SH-SY5Y (cell line): ENCODE measurements at regions not wholly inside any gene's neighbourhood (a gene's known extent, or its start where the extent isn't known, plus 50 kb on each side); places are given as distances from the start of the nearest gene placed in this dataset.

Source experiments
- GATA2 ChIP-seq: IDR thresholded peaks from 2 replicates; pipeline ENCODE4 v1.6.1; 2011; ENCODE audit warnings: mild to moderate bottlenecking, low read depth, low read length
- GATA3 ChIP-seq: IDR thresholded peaks from 2 replicates; pipeline ENCODE4 v1.6.1; 2011; ENCODE audit warnings: low read depth, mild to moderate bottlenecking, low read length, moderate library complexity

DNA sequence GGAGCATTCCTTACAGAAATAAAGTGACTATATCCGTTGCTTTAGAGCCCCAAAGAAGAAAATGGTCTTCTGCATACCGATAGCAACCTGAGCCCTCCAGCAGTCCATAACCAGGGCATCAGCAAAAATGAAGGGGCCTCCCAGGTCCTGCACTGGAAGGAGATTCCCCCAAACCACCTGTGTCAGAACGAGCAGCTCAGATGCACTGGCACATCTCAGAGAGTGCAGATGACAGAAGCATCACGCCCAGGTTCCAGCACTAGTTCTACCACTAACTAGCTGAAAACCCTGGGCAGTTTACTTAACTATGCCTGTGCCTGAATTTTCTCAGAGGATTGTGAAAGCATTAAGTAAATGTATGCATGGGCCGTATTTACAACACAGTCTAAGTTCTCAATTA lies 466.7 kb upstream of the MYT1L start:
- TF ChIP-seq GATA3 (no peak), GATA2 (no peak)

DNA sequence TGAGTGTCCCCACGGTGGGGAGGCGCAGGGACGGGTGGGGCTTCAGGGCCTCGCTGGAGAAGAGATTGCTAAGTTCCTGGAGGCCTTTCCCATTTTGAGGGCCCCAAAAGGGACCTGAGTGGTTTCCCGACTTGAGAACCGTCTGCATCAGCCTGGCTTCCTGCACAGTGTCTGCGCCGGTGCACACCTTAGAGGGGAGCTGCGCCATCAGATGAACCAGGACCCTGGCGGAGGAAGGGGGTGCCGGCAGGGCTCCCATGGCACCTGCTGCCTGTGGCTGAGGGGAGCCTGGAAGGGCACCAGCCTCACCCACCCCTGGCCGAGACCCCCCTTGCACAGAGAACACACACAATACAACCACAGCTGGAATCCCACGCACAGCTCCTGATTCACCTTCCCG lies 465.1 kb upstream of the MYT1L start:
- no peak for TF ChIP-seq GATA2
- TF ChIP-seq GATA3, result no peak

DNA sequence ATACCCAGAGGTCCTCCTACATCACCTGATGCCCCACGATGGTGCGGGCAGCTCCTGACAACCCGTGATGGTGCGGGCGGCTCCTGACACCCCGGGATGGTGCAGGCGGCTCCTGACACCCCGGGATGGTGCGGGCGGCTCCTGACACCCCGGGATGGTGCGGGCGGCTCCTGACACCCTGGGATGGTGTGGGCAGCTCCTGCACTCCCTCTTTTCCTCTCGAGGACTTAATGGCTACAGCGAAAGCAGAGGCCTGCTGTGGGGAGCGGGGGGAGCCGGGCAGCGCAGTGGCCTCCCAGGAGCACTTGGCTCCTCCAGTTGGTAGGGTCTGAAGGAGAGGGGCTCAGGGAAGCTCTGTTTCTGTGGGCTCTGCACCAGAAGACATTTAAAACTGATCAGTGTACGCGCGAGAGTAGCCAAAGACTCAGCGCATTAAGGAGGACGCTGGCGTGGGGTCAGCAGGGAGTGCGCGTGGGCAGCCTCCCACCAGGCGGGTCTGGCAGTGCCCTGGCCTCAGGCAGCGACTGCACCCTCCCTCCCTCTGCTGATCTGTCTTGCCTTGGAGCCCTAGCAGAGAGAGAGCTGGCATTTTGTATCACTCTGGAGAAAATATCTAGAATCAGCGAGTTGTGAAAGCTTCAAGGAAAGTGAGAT lies 464.5 kb upstream of the MYT1L start:
- TF ChIP-seq GATA3 (no peak), GATA2 (no peak)

DNA sequence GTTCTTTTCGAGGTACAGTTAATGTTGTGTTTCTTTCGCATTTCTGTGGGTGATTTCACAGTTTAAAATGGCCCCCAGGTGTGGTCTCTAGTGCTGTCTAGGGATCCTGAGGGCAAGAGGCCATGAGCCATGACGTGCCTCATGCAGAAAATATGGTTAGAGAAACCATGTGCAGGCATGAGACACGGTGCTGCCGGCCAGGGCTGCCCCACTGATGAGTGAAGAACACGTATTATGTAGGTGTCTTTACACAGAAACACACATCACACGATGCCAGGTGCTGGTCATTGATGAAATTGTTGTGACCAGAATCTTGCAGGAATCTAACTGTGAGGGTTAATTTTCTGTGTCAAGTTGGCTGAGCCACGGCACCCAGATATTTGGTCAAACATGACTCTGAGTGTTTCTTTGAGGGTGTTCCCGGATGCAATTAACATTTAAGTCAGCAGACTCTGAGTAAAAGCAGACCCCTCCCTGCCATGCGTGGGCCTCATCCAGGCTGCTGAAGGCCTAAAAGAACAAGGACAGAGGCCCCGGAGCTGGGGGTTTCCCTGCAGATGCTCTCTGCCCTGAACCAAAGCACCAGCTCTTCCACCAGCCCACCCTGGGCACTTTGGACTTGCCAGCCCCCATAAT lies 463.0 kb upstream of the MYT1L start:
- no peak for TF ChIP-seq GATA2

DNA sequence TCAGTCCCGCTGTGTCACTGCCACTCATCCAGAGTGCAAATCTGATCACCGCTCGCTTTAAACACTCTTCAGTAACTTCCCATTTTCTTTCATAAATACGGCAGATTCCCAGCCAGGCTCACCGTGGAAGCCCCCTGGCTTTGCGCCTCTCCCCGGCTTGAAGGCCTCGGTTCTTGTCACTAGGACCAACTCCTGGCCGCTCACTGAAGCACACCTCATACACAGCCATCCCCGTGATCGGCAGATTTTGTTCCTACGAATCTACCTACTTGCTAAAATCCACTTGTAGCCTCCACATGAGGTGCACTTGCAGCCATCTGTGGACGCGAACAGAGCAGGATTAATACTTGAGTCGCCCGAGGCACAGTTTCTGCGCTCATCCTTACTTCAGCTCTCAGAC lies 462.4 kb upstream of the MYT1L start:
- TF ChIP-seq GATA3, result no peak
- TF ChIP-seq GATA2, result no peak

DNA sequence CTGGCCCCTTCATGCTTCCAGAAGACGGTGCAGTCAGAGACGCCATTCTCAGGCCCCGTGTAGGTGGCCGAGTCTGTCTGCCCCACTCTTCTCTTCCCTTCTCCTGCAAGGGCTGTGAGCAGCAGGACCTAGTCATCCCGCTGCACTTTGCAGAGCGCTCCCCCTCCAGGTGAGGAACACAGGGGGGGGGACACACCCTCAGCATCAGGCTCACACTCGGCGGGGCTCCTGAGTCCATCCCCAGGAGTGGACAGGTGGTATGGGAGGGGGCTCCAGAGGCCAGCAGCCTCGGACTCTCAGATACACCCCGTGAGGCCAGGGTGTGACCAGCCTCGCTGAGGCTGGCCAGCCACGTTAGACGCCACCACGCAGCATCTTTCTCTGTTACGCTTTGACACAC lies 460.5 kb upstream of the MYT1L start:
- TF ChIP-seq GATA3, result no peak
- no peak for TF ChIP-seq GATA2

DNA sequence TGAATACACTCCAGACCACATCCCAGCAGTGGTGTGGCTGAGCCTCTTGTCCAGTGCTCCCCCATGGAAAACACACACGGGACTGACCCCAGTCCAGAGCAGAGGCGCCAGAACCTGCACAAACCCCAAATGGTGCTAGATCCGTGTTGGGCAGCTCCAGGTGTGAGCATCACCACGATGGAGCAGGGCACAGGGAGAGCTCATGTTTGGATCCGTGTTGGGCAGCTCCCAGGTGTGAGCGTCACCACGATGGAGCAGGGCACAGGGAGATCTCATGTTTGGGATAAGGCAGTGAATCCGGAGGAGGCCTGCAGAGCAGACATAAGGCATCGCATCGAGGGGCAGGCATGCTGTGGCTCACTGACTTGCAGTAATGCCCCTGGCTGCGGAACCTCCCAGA lies 460.0 kb upstream of the MYT1L start:
- TF ChIP-seq GATA2 (no peak), GATA3 (no peak)

DNA sequence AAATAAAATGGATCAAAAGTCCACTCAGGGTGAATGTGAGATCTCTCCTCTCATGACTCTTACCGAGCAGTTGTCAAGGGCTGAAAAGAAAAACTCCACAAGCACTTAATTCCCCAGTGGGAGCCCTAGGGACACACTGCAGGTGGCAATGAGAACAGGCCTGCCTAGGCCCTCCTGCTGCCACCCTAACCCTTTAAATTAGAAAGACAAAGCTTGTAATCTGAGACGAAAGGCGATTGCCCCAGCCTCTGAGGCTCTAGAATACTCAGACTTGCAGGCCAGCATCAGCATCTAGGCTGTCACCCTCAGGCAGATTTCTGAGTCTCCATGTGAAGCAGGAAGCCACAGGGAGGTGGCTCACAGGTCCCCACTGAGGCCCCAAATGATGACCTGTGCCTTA lies 457.0 kb upstream of the MYT1L start:
- TF ChIP-seq GATA2, result no peak
- TF ChIP-seq GATA3, result no peak

DNA sequence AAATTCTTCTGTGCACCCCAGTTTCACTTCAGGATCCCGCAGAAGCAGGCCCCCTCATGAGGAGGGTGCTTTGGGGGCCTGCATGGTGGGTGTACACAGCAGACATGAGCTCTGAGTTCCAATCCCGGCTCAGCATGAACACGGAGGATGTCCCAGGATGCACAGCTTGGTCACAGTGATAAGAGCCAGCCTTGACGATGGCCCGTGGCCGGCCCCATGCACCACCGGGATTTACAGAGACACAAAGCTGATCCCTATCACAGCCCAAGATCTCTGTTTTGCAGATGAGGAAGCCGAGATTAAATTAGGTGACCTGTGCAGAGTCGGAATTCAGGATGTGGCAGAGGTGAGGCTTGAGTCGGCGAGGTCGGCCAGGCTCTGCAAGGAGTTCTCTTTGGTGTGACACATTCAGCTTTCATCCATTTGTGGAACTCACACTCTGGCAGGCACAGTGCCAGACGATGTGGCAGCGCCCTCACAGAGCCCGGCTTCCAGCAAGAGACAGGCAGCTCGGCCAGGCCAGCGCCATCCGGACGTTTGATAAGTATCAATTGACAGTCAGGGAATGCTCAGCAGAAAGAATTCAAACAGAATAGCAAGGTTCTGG lies 456.3 kb upstream of the MYT1L start:
- TF ChIP-seq GATA2, result peak; percentile 97
- TF ChIP-seq GATA3, result no peak; the same call in 1 of the 2 replicates

DNA sequence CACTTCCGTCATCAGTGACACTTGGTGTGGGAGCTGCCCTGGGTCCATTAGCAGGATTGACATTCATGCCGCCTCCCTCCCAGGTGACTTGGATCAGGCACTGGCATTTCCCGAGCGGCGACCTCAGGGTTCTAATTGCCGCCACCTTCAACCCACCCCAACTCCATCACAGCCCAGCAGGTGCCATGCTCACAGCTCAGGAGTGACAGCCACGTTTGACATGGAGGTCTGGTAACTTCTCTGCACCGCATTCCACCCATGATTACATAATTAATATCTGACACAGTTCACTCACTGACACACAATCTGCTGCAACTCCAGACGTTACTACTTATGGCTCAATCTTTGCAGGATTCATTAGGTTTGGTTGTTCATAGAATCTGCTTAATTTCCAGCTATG lies 450.9 kb upstream of the MYT1L start:
- TF ChIP-seq GATA3, result no peak
- no peak for TF ChIP-seq GATA2

DNA sequence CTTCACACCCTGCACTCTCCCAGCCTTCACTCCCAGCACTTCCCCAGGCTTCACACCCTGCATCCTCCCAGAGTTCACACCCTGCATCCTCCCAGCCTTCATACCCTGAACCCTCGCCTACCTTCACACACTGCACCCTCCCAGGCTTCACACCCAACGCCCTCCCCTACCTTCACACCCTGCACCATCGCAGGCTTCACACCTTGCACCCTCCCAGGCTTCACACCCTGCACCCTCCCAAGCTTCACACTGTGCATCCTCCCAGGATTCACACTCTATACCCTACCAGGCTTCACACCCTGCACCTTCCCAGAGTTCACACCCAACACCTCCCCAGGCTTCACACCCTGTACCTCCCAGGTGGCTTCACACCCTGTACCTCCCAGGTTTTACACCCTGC lies 448.7 kb upstream of the MYT1L start:
- no peak for TF ChIP-seq GATA2
- no peak for TF ChIP-seq GATA3

DNA sequence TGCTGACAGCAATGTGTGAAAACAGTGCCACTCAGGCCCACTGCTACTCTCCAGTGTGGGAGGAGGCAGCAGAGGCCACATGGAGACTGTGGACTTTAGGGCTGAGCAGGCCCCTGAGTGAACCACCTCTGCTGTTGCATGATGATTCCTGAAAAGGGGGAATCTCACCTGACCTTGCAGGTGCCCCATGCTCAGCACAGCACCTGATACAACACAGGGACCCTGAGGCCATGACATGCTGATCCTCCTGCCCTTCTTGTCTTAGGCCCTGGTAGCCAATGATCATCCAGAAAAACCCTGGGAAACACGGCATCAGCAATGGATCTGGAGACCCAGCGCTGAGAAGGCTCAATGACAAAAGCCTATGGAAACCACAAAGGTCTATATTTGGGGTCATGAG lies 446.8 kb upstream of the MYT1L start:
- TF ChIP-seq GATA2 (no peak), GATA3 (no peak)

DNA sequence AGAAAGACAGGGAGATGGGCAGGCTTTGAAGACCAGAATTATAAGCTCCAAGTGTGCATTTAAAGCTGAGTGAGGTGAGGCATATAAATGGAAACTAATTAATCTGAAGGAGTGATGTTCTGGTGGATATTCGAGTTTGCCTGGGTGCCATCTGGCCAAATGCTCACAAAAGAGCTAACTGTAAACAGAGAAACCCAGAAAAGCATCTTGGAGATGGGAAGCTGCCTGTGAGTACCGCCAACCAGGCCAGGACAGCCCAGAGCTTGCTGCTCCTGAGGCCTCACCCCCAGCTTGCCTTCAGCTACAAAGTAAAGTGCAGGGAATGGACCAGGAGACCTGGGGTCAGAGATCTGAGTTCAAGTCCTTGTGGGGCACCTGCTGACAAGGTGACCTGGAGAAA lies 446.1 kb upstream of the MYT1L start:
- TF ChIP-seq GATA2, result no peak
- no peak for TF ChIP-seq GATA3

DNA sequence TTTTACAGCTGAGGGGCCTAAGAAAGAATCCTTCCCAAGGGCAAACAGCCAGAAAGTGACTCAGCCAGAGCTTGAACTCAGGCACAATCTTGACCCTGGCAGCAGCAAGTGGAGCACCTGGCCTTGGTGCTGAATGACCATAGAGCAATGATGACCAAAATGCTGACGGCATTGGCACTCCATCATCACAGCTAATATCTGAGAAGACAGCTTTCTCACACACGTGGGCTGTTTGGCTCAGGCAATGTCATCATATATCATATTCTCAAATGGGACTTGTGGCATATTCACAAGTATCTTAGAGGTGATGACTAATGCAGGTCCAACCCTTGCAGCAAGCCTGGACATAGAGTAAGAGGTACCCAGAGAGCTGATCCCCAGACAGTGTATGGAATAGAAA lies 443.9 kb upstream of the MYT1L start:
- TF ChIP-seq GATA2, result no peak

DNA sequence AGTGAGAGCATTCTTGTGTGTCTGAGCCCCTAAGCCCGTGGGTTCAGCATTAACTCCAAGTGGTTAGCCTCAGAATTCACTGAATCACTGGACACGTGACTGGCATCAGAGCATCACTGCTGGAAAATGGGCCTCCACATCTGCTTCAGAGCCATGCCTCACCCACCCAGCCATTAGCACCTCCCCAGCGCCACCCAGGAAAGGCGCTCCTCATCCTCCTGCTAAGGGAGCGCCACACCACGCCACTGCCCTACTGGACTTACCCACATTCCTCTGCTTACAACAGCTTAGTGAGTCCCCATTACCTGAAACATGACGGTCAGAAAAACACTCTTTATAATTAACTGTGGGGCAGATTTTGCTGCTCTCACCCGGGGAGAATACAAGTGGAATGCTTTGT lies 442.6 kb upstream of the MYT1L start:
- no peak for TF ChIP-seq GATA2
- TF ChIP-seq GATA3, result no peak
